HCT116 (cell line): ENCODE measurements at regions not wholly inside any gene's neighbourhood (a gene's known extent, or its start where the extent isn't known, plus 50 kb on each side); places are given as distances from the start of the nearest gene placed in this dataset.

ENCODE experiments used
- ATAC-seq: fragments of 200-7000 bp; cut with Tn5 transposase; 2 replicates; pipeline ENCODE4 v1.9.1; 2020; ENCODE audit warnings: mild to moderate bottlenecking, moderate library complexity
- BruUV-seq: library from RNA; stranded (reverse); fragments of 400-500 nt; replicated peaks from 2 replicates; lab custom pipeline; 2021; lab: Mats Ljungman, UMichigan
- CTCF ChIA-PET: fragments of 300-600 bp; sonication (Branson Sonifier 250); formaldehyde crosslinking; loops from one replicate; lab custom pipeline; 2021; ENCODE audit warnings: antibody characterized with exemption; lab: Charles Lee
- POLR2A ChIA-PET: fragments of 300-600, 350-600 bp; sonication (Branson Sonifier 250); formaldehyde crosslinking; loops from one replicate; lab custom pipeline; 2021; ENCODE audit warnings: antibody characterized with exemption; lab: Charles Lee
- RAD21 ChIA-PET, 2 experiments: fragments of 300-600 bp; sonication (Branson Sonifier 250); formaldehyde crosslinking; loops; one replicate each; lab custom pipeline; 2023; ENCODE audit warnings: low total read pairs in 2 of 2; ENCODE audit not compliant: uncharacterized antibody in 2 of 2, unreplicated experiment in 2 of 2, low non-redundant PET in 1 of 2; lab: Charles Lee
- DNase-seq: peaks from one replicate; pipeline ENCODE4 v3.0.0-alpha.2; 2010; ENCODE audit warnings: low read depth, low spot score
- H2AFZ ChIP-seq: fragments of 200-600 bp; shearing (Covaris generic), sonication (generic); 2 replicates; pipeline ENCODE4 v1.6.1; 2017; ENCODE audit warnings: low read depth, mixed run types, mixed read lengths, antibody characterized with exemption, low read length; ENCODE audit not compliant: poor library complexity, severe bottlenecking
- H3K27ac ChIP-seq: 2 replicates; pipeline ENCODE4 v1.5.1; 2012; ENCODE audit warnings: low read depth, low read length
- H3K27me3 ChIP-seq: fragments of 200-600 bp; sonication (generic); 2 replicates; pipeline ENCODE4 v1.6.1; 2016; ENCODE audit warnings: mixed run types, low read length, mixed read lengths; ENCODE audit not compliant: insufficient read depth
- H3K36me3 ChIP-seq, 2 experiments: fragments of 200-500 bp in 1 of 2; fragments of 200-600 bp in 1 of 2; sonication (Bioruptor generic) in 1 of 2; sonication (generic) in 1 of 2; 2 replicates each; pipeline versions ENCODE4 v1.5.1 to v1.6.1; 2014 to 2016; ENCODE audit warnings: low read length in 2 of 2, inconsistent platforms in 1 of 2, mixed read lengths in 1 of 2, mixed run types in 1 of 2; ENCODE audit not compliant: insufficient read depth in 2 of 2, control insufficient read depth in 1 of 2
- H3K4me1 ChIP-seq, 2 experiments: fragments of 200-600 bp in 1 of 2; sonication (generic) in 1 of 2; 2 replicates each; pipeline versions ENCODE4 v1.5.1 to v1.6.1; 2012 to 2017; ENCODE audit warnings: low read length in 2 of 2, inconsistent platforms in 1 of 2, mild to moderate bottlenecking in 1 of 2, mixed read lengths in 1 of 2, mixed run types in 1 of 2, moderate library complexity in 1 of 2; ENCODE audit not compliant: insufficient read depth in 2 of 2, control insufficient read depth in 1 of 2
- H3K4me2 ChIP-seq: fragments of 200-600 bp; sonication (generic); 2 replicates; pipeline ENCODE4 v1.6.1; 2017; ENCODE audit warnings: mixed run types, low read length, mixed read lengths
- H3K4me3 ChIP-seq, 2 experiments: fragments of 200-600 bp in 1 of 2; sonication (generic) in 1 of 2; replicated peaks in 1 of 2; 2 replicates each; pipeline ENCODE4 v1.5.1; 2011 to 2016; ENCODE audit warnings: low read length in 2 of 2, control low read depth in 1 of 2, low read depth in 1 of 2, mild to moderate bottlenecking in 1 of 2, mixed read lengths in 1 of 2, mixed run types in 1 of 2
- H3K79me2 ChIP-seq: fragments of 200-600 bp; sonication (generic); 2 replicates; pipeline ENCODE4 v1.6.1; 2017; ENCODE audit warnings: mild to moderate bottlenecking, mixed run types, low read length, moderate library complexity, mixed read lengths; ENCODE audit not compliant: insufficient read depth
- H3K9ac ChIP-seq: fragments of 200-600 bp; sonication (generic); 2 replicates; pipeline ENCODE4 v1.6.1; 2016; ENCODE audit warnings: low read length, mixed read lengths
- H3K9me2 ChIP-seq: fragments of 200-600 bp; sonication (generic), shearing (Covaris generic); 2 replicates; pipeline ENCODE4 v1.6.1; 2017; ENCODE audit warnings: mixed run types, mild to moderate bottlenecking, moderate library complexity; ENCODE audit not compliant: insufficient read depth
- H3K9me3 ChIP-seq, 2 experiments: fragments of 200-500 bp in 1 of 2; fragments of 200-600 bp in 1 of 2; sonication (Bioruptor generic) in 1 of 2; sonication (generic) in 1 of 2; 2 replicates each; pipeline ENCODE4 v1.6.1; 2014 to 2017; ENCODE audit warnings: low read length in 2 of 2, mixed read lengths in 2 of 2, inconsistent platforms in 1 of 2, low read depth in 1 of 2, mild to moderate bottlenecking in 1 of 2, mixed run types in 1 of 2, moderate library complexity in 1 of 2; ENCODE audit not compliant: control insufficient read depth in 1 of 2, insufficient read depth in 1 of 2
- H4K20me1 ChIP-seq: fragments of 200-600 bp; sonication (generic), shearing (Covaris generic); 2 replicates; pipeline ENCODE4 v1.6.1; 2017; ENCODE audit warnings: mixed run types, mild to moderate bottlenecking, moderate library complexity; ENCODE audit not compliant: insufficient read depth
- EGR1 ChIP-seq: IDR thresholded peaks from 2 replicates; pipeline ENCODE4 v1.6.1; 2012; ENCODE audit warnings: low read depth
- ELF1 ChIP-seq: IDR thresholded peaks from 2 replicates; pipeline ENCODE4 v1.6.1; 2012; ENCODE audit warnings: low read depth, borderline replicate concordance
- EZH2phosphoT487 ChIP-seq: fragments of 200-600 bp; IDR thresholded peaks from 2 replicates; pipeline ENCODE4 v1.6.1; 2018; ENCODE audit warnings: antibody characterized with exemption, borderline replicate concordance
- FOSL1 ChIP-seq: IDR thresholded peaks from 2 replicates; pipeline ENCODE4 v1.6.1; 2012; ENCODE audit warnings: low read depth
- JUND ChIP-seq: IDR thresholded peaks from 2 replicates; pipeline ENCODE4 v1.6.1; 2012
- POLR2A ChIP-seq: IDR thresholded peaks from 2 replicates; pipeline ENCODE4 v1.7.0; 2011; ENCODE audit warnings: borderline replicate concordance; ENCODE audit not compliant: insufficient read depth, insufficient read length; ENCODE audit errors: extremely low read depth
- YY1 ChIP-seq: IDR thresholded peaks from 2 replicates; pipeline ENCODE4 v1.6.1; 2011; ENCODE audit warnings: low read length, low read depth, moderate library complexity, mild to moderate bottlenecking; ENCODE audit not compliant: insufficient replicate concordance; ENCODE audit errors: extremely low read depth
- intact Hi-C: fragments of 100-400 bp; cut with micrococcal nuclease; formaldehyde crosslinking; loops from 2 replicates; pipeline ENCODE4 v1.10.0; 2022
- TF ChIP-seq, protein P1 (sequence below): IDR thresholded peaks from 2 replicates; pipeline ENCODE4 v1.6.1; 2012; ENCODE audit warnings: low read depth

DNA sequence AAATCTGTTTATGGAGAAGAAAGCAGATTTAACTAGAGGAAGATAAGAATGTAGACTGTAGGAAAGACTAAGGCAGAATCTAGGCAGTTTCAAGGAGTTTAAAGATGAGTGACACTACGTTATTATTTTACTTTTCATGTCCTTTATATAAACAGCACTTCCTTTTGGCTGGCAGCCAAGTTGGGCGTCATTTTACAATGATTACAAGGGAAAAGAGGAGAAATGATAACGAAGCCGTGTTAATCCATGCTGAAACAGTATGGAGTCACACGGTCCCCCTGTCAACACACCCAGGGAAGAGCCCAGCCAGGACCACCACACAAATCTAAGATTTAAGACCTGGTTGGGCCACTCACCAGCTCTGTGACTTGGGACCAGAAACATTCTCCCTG lies 83.7 kb upstream of the NEO1 start:
- H3K4me2 ChIP-seq, result no peak overlapping the region
- no peak for DNase-seq
- H3K79me2 ChIP-seq, result no peaks in the 10 kb centered on the region
- CTCF ChIA-PET, result no interaction called here
- POLR2A ChIA-PET, result no interaction called here
- H3K27me3 ChIP-seq, result no peaks in the 10 kb centered on the region
- intact Hi-C loops, result no loop called here
- H3K27ac ChIP-seq, result no peak overlapping the region
- BruUV-seq, result no TSS peak
- no peaks in the 10 kb centered on the region for H4K20me1 ChIP-seq
- TF ChIP-seq YY1 (no peak), EGR1 (no peak), ELF1 (no peak), JUND (no peak), POLR2A (no peak), EZH2phosphoT487 (no peak), FOSL1 (no peak)
- TF ChIP-seq, protein P1, sequence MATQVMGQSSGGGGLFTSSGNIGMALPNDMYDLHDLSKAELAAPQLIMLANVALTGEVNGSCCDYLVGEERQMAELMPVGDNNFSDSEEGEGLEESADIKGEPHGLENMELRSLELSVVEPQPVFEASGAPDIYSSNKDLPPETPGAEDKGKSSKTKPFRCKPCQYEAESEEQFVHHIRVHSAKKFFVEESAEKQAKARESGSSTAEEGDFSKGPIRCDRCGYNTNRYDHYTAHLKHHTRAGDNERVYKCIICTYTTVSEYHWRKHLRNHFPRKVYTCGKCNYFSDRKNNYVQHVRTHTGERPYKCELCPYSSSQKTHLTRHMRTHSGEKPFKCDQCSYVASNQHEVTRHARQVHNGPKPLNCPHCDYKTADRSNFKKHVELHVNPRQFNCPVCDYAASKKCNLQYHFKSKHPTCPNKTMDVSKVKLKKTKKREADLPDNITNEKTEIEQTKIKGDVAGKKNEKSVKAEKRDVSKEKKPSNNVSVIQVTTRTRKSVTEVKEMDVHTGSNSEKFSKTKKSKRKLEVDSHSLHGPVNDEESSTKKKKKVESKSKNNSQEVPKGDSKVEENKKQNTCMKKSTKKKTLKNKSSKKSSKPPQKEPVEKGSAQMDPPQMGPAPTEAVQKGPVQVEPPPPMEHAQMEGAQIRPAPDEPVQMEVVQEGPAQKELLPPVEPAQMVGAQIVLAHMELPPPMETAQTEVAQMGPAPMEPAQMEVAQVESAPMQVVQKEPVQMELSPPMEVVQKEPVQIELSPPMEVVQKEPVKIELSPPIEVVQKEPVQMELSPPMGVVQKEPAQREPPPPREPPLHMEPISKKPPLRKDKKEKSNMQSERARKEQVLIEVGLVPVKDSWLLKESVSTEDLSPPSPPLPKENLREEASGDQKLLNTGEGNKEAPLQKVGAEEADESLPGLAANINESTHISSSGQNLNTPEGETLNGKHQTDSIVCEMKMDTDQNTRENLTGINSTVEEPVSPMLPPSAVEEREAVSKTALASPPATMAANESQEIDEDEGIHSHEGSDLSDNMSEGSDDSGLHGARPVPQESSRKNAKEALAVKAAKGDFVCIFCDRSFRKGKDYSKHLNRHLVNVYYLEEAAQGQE, result no peak
- TF ChIP-seq, all 23 proteins: peak for 0
- Histone ChIP-seq H2AFZ (no peak overlapping the region), H3K36me3 (no peaks in the 10 kb centered on the region), H3K9me3 (no peaks in the 10 kb centered on the region), H3K9me2 (no peaks in the 10 kb centered on the region), H3K4me1 (no peaks in the 10 kb centered on the region), H3K4me3 (no peak overlapping the region), H3K9ac (no peak overlapping the region)
- RAD21 ChIA-PET, result no interaction called here
- no peak for ATAC-seq
